ENCODE measurements at regions not wholly inside any gene's neighbourhood (a gene's known extent, or its start where the extent isn't known, plus 50 kb on each side); places are given as distances from the start of the nearest gene placed in this dataset.

GRCh38 chr15:70508561-70509281, 254.6 kb downstream of the UACA start:
- Histone ChIP-seq H3K27me3 (ENCODE audit: control insufficient read depth in 1 of 2, insufficient read depth in 2 of 2, low read length in 1 of 2) (no peaks in the 10 kb centered on the region), H3K9me3 (ENCODE audit: control insufficient read depth, low read length) (peaks cover 2% of the 10 kb centered on the region), H3K36me3 (ENCODE audit: control insufficient read depth in 1 of 2, insufficient read depth in 2 of 2, low read length in 1 of 2) (no peaks in the 10 kb centered on the region), H3K4me1 (ENCODE audit: control insufficient read depth in 1 of 2, insufficient read depth in 2 of 2, low read length in 2 of 2) (no peaks in the 10 kb centered on the region), H3K27ac (ENCODE audit: low read depth in 1 of 2, low read length in 2 of 2) (no peak overlapping the region), H3K4me3 (ENCODE audit: low read length in 2 of 2) (no peak overlapping the region)
- 35 to 44% methylated on average over 5 of the region's 5 CpGs for WGBS, 2 donors
- DNase-seq = peak in 1 of 2 donors; percentile 72
- intact Hi-C loops (cut with DNase I) = no loop called here
- no peak for ATAC-seq (ENCODE audit: low FRiP score)

- intact Hi-C loops (cut with DNase I) = no loop called here
- no peaks in the 10 kb centered on the region for H3K27me3 ChIP-seq (ENCODE audit: control insufficient read depth in 1 of 2, insufficient read depth in 2 of 2, low read length in 1 of 2)
- H3K27ac ChIP-seq (ENCODE audit: low read depth in 1 of 2, low read length in 2 of 2) = no peak overlapping the region
- H3K4me1 ChIP-seq (ENCODE audit: control insufficient read depth in 1 of 2, insufficient read depth in 2 of 2, low read length in 2 of 2) = no peaks in the 10 kb centered on the region
- peaks cover 2% of the 10 kb centered on the region for H3K9me3 ChIP-seq (ENCODE audit: control insufficient read depth, low read length)
- DNase-seq (peak in 1 of 2 donors; percentile 69), ATAC-seq (ENCODE audit: low FRiP score) (peak; percentile 28)
- H3K36me3 ChIP-seq (ENCODE audit: control insufficient read depth in 1 of 2, insufficient read depth in 2 of 2, low read length in 1 of 2) = no peaks in the 10 kb centered on the region
- H3K4me3 ChIP-seq (ENCODE audit: low read length in 2 of 2) = no peak overlapping the region
- 93 to 98% methylated on average over 1 of the region's 1 CpG for WGBS, 2 donors
These were observed 255.5 kb downstream of the UACA start for GRCh38 chr15:70507772-70508371.

- Histone ChIP-seq H3K9me3 (ENCODE audit: control insufficient read depth, low read length) (peaks cover 2% of the 10 kb centered on the region), H3K27ac (ENCODE audit: low read depth in 1 of 2, low read length in 2 of 2) (no peak overlapping the region), H3K36me3 (ENCODE audit: control insufficient read depth in 1 of 2, insufficient read depth in 2 of 2, low read length in 1 of 2) (no peaks in the 10 kb centered on the region), H3K4me1 (ENCODE audit: control insufficient read depth in 1 of 2, insufficient read depth in 2 of 2, low read length in 2 of 2) (no peaks in the 10 kb centered on the region), H3K4me3 (ENCODE audit: low read length in 2 of 2) (no peak overlapping the region), H3K27me3 (ENCODE audit: control insufficient read depth in 1 of 2, insufficient read depth in 2 of 2, low read length in 1 of 2) (no peaks in the 10 kb centered on the region)
- DNase-seq (peak in 1 of 2 donors; percentile 59), ATAC-seq (ENCODE audit: low FRiP score) (no peak)
- intact Hi-C loops (cut with DNase I) = no loop called here
- WGBS, 2 donors = 44% methylated on average over 5 of the region's 5 CpGs
These were observed 257.1 kb downstream of the UACA start for GRCh38 chr15:70505936-70506912.

- peak in 1 of 2 donors; percentile 70 for DNase-seq
- H3K36me3 ChIP-seq (ENCODE audit: control insufficient read depth in 1 of 2, insufficient read depth in 2 of 2, low read length in 1 of 2) = no peaks in the 10 kb centered on the region
- H3K9me3 ChIP-seq (ENCODE audit: control insufficient read depth, low read length) = peaks cover 2% of the 10 kb centered on the region
- WGBS, 2 donors = 16 to 22% methylated on average over 3 of the region's 3 CpGs
- H3K27me3 ChIP-seq (ENCODE audit: control insufficient read depth in 1 of 2, insufficient read depth in 2 of 2, low read length in 1 of 2) = no peaks in the 10 kb centered on the region
- no peak overlapping the region for H3K4me3 ChIP-seq (ENCODE audit: low read length in 2 of 2)
- H3K27ac ChIP-seq (ENCODE audit: low read depth in 1 of 2, low read length in 2 of 2) = no peak overlapping the region
- ATAC-seq (ENCODE audit: low FRiP score) = no peak
- H3K4me1 ChIP-seq (ENCODE audit: control insufficient read depth in 1 of 2, insufficient read depth in 2 of 2, low read length in 2 of 2) = no peaks in the 10 kb centered on the region
- intact Hi-C loops (cut with DNase I) = no loop called here
These were observed 257.9 kb downstream of the UACA start for GRCh38 chr15:70505411-70505919.

- no peaks in the 10 kb centered on the region for H3K27me3 ChIP-seq (ENCODE audit: control insufficient read depth in 1 of 2, insufficient read depth in 2 of 2, low read length in 1 of 2)
- H3K4me3 ChIP-seq (ENCODE audit: low read length in 2 of 2) = no peak overlapping the region
- no peaks in the 10 kb centered on the region for H3K36me3 ChIP-seq (ENCODE audit: control insufficient read depth in 1 of 2, insufficient read depth in 2 of 2, low read length in 1 of 2)
- H3K4me1 ChIP-seq (ENCODE audit: control insufficient read depth in 1 of 2, insufficient read depth in 2 of 2, low read length in 2 of 2) = no peaks in the 10 kb centered on the region
- ATAC-seq (ENCODE audit: low FRiP score) (no peak), DNase-seq (no peak)
- 83 to 90% methylated on average over 11 to 12 of the region's 12 CpGs for WGBS, 2 donors
- intact Hi-C loops (cut with DNase I) = no loop called here
- H3K27ac ChIP-seq (ENCODE audit: low read depth in 1 of 2, low read length in 2 of 2) = no peak overlapping the region
- peaks cover 2% of the 10 kb centered on the region for H3K9me3 ChIP-seq (ENCODE audit: control insufficient read depth, low read length)
These were observed 258.4 kb downstream of the UACA start for GRCh38 chr15:70504988-70505387.

GRCh38 chr15:70504299-70504951, 258.9 kb downstream of the UACA start:
- Histone ChIP-seq H3K4me1 (ENCODE audit: control insufficient read depth in 1 of 2, insufficient read depth in 2 of 2, low read length in 2 of 2) (no peaks in the 10 kb centered on the region), H3K36me3 (ENCODE audit: control insufficient read depth in 1 of 2, insufficient read depth in 2 of 2, low read length in 1 of 2) (no peaks in the 10 kb centered on the region), H3K27me3 (ENCODE audit: control insufficient read depth in 1 of 2, insufficient read depth in 2 of 2, low read length in 1 of 2) (no peaks in the 10 kb centered on the region), H3K4me3 (ENCODE audit: low read length in 2 of 2) (no peak overlapping the region), H3K27ac (ENCODE audit: low read depth in 1 of 2, low read length in 2 of 2) (no peak overlapping the region), H3K9me3 (ENCODE audit: control insufficient read depth, low read length) (no peaks in the 10 kb centered on the region)
- ATAC-seq (ENCODE audit: low FRiP score) (peak; percentile 49), DNase-seq (peak; percentile 88 to 90)
- intact Hi-C loops (cut with DNase I) = no loop called here
- WGBS, 2 donors = 57 to 62% methylated on average over 9 of the region's 9 CpGs

GRCh38 chr15:70503798-70504298, 259.5 kb downstream of the UACA start:
- no peaks in the 10 kb centered on the region for H3K4me1 ChIP-seq (ENCODE audit: control insufficient read depth in 1 of 2, insufficient read depth in 2 of 2, low read length in 2 of 2)
- no peak for ATAC-seq (ENCODE audit: low FRiP score)
- 96 to 97% methylated on average over 10 of the region's 10 CpGs for WGBS, 2 donors

More at GRCh38 chr15:70503798-70504298, 259.5 kb downstream of the UACA start:
- Histone ChIP-seq H3K27me3 (ENCODE audit: control insufficient read depth in 1 of 2, insufficient read depth in 2 of 2, low read length in 1 of 2) (no peaks in the 10 kb centered on the region), H3K27ac (ENCODE audit: low read depth in 1 of 2, low read length in 2 of 2) (no peak overlapping the region), H3K36me3 (ENCODE audit: control insufficient read depth in 1 of 2, insufficient read depth in 2 of 2, low read length in 1 of 2) (no peaks in the 10 kb centered on the region), H3K9me3 (ENCODE audit: control insufficient read depth, low read length) (no peaks in the 10 kb centered on the region), H3K4me3 (ENCODE audit: low read length in 2 of 2) (no peak overlapping the region)
- DNase-seq = peak in 1 of 2 donors; percentile 55
- intact Hi-C loops (cut with DNase I) = no loop called here

Data from aorta (tissue), 5 donors.